Urinary bladder (tissue), 3 donors: ENCODE measurements at regions not wholly inside any gene's neighbourhood (a gene's known extent, or its start where the extent isn't known, plus 50 kb on each side); places are given as distances from the start of the nearest gene placed in this dataset.

Experiments
- DNase-seq: peaks from one replicate; pipeline ENCODE4 v3.0.0-alpha.2; 2015; ENCODE audit errors: extremely low spot score
- H3K27ac ChIP-seq: one replicate; pipeline ENCODE4 v1.5.1; 2013; ENCODE audit warnings: low read depth, mild to moderate bottlenecking, moderate library complexity
- H3K36me3 ChIP-seq: one replicate; pipeline ENCODE4 v1.6.1; 2013; ENCODE audit warnings: mild to moderate bottlenecking, moderate library complexity; ENCODE audit not compliant: insufficient read depth
- H3K4me1 ChIP-seq: one replicate; pipeline ENCODE4 v1.6.1; 2013; ENCODE audit warnings: mild to moderate bottlenecking, moderate library complexity; ENCODE audit not compliant: insufficient read depth
- H3K4me3 ChIP-seq: one replicate; pipeline ENCODE4 v1.5.1; 2013; ENCODE audit warnings: low read depth, low read length
- WGBS: extraction: QIAGEN DNeasy Blood & Tissue Kit; methylation state at CpG from one replicate; pipeline ENCODE4 v1.1.7; 2013; 5-methylcytosine and 5-hydroxymethylcytosine counted together
- donor health status: healthy with polysubstance abuse.
- donor health status: healthy.

DNA sequence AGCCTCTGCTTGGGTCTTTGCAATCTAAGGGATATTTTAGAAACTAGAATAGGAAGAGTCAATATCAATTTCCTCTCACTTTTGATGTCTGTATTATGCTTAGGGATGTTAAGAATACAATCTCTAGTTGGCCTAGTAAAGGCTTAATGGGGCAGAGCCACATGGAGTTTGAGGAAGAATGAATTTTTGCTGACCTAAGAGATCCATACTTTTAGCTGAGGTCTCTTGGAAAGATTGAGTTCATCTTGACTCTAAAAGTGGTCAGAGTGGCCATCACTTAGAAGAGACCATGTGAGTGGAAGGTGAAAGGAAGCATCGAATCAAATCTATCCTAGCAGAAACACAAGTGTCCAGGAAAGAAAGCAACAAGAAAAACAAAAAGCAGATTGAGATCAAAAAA is 92.2 kb upstream of the SLC28A3 start:
- no peak overlapping the region for H3K27ac ChIP-seq
- WGBS: 87% methylated on average over 1 of the region's 1 CpG
- H3K4me1 ChIP-seq: no peaks in the 10 kb centered on the region
- no peak overlapping the region for H3K4me3 ChIP-seq
- DNase-seq: no peak
- no peaks in the 10 kb centered on the region for H3K36me3 ChIP-seq

DNA sequence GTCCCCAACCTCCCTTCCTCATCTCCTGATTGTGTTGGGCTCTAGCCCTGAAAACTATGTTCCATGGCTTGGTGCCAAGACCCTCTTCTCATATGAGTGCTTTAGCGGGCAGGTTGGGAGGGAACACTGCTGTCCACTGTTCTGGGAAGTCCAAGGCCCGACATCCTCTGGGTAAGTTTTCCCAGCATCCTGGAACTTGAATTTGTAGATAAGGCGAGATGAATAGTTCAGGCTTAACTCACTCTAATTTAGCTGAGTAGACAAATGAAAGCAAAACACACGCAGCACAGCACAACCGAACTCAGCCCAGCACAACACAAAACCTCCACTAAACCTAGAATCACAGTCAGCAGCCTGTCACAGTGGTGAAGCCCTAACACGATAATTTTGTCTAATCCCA is 95.3 kb upstream of the SLC28A3 start:
- Histone ChIP-seq H3K4me1 (no peaks in the 10 kb centered on the region), H3K36me3 (no peaks in the 10 kb centered on the region), H3K27ac (no peak overlapping the region), H3K4me3 (no peak overlapping the region)
- DNase-seq: no peak
- 64% methylated on average over 6 of the region's 6 CpGs for WGBS

DNA sequence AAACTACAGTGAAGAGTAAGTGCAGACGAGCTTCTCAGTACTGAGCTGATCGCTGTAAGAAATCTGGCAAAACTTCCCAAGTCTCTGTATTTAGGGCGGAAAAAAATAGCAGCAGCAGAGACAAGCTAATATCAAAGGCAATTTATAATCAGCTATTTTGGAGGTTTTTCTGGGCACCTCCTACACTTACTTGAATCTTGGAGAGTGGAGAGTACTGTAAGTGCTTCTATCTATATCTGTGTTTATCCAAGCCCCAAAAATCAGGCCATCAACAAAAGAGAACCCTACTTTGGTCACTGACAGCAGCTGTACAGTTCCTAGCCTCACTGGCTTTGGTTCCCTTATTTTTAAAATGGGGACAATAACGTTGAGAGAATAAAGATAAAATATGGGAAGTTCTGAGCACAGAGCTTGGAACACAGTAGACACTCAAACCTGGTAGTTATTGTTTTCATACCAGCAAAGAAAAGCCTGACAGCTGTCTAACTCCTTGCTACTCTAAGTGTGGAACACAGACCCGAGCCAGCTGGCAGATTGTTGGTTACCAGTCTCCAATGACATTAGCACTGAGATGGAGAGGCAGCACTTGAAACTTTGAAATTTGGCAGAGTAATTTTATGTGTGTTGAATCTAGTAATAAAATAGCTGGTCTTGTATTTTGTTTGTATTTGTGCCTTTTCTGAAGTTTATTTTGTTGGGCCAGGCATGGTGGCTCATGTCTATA is 96.0 kb upstream of the SLC28A3 start:
- H3K4me3 ChIP-seq: no peak overlapping the region
- H3K4me1 ChIP-seq: no peaks in the 10 kb centered on the region
- WGBS: 60% methylated on average over 5 of the region's 5 CpGs
- H3K27ac ChIP-seq: no peak overlapping the region
- DNase-seq: no peak
- no peaks in the 10 kb centered on the region for H3K36me3 ChIP-seq

DNA sequence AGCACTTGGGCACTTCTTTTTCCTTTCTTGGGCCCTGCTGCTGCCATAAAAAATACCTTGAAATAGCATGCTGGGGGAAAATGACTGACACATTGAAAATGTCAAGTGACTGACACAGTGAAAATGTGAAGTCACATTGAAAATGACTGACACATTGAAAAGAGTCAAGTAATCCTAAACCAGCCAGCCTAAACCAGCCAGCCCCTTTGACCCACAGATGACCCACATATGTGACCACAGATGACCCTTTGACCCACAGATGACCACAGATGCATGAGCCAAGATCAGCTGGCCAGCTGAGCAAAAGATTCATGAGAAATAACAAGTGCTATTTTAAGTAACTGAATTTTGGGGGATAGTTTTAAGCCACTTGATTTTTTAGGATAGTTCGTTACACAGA is 97.8 kb upstream of the SLC28A3 start:
- WGBS: 95% methylated on average over 1 of the region's 1 CpG
- Histone ChIP-seq H3K4me3 (no peak overlapping the region), H3K27ac (no peak overlapping the region), H3K4me1 (no peaks in the 10 kb centered on the region), H3K36me3 (no peaks in the 10 kb centered on the region)
- no peak for DNase-seq

DNA sequence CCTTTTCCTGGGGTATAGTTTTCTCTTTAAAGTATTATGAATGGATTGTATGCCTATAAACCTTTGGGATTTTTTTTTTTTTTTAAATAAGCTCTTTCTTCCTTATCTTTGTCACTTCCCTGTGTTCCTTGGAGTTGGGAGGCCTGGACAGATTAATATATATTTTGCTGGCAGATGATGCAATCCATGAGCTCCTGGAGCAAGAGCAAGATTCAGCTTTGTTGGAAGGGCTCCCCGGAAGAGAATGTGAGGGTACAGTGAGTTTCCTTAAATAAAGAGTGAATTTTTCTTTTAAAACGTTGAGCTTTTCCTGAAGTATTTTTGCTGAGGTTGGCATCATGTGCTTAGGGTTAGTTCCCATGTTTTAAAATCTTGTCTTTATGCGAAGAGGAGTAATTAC is 98.7 kb upstream of the SLC28A3 start:
- DNase-seq: no peak
- WGBS: 43% methylated on average over 3 of the region's 3 CpGs
- H3K27ac ChIP-seq: no peak overlapping the region
- no peaks in the 10 kb centered on the region for H3K36me3 ChIP-seq
- H3K4me3 ChIP-seq: no peak overlapping the region
- H3K4me1 ChIP-seq: no peaks in the 10 kb centered on the region

DNA sequence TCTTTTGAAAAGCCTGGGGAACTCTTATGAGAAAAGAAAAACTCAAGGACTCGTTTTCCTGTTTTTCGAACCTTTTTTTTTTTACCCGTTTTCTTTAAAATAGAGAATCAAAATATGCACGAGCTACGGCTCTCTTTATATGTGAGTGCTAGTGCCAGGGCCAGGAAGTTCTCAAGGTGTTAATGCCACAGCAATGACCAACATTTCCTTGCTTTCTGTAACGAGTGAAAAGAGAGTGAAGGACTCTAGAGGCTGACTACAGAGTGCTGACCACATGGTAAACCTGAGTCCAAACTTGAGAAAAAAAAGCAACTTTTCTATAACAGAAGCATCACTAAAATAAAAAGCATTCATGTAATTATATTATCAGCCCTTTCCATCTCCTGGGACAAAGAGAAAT is 102.2 kb upstream of the SLC28A3 start:
- no peaks in the 10 kb centered on the region for H3K36me3 ChIP-seq
- WGBS: 73% methylated on average over 6 of the region's 6 CpGs

DNA sequence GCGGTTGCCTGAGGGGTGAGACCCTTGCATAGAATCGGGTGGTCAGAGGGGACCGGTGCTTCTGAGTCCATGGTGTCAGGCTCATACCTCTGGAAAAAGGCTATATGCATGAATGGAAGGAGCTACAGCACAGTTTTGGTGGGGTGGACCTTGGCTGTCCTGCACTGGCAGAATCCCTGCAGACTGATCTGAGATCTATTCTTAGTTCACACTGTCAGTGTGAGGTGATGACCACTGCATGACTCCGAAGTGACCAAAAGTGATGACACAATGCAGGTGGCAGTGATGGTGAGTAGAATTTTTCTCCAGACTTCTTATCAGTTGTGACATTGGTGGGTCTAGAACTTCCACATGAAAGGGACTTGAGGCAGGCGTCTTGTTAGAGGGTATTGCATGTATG is 105.2 kb upstream of the SLC28A3 start:
- WGBS: 93% methylated on average over 5 of the region's 5 CpGs
- no peaks in the 10 kb centered on the region for H3K36me3 ChIP-seq
- H3K4me1 ChIP-seq: no peaks in the 10 kb centered on the region
- no peak overlapping the region for H3K27ac ChIP-seq
- DNase-seq: no peak
- no peak overlapping the region for H3K4me3 ChIP-seq

More for the DNA sequence above, 102.2 kb upstream of the SLC28A3 start:
- Histone ChIP-seq H3K4me1 (no peaks in the 10 kb centered on the region), H3K27ac (no peak overlapping the region), H3K4me3 (no peak overlapping the region)
- DNase-seq: no peak

DNA sequence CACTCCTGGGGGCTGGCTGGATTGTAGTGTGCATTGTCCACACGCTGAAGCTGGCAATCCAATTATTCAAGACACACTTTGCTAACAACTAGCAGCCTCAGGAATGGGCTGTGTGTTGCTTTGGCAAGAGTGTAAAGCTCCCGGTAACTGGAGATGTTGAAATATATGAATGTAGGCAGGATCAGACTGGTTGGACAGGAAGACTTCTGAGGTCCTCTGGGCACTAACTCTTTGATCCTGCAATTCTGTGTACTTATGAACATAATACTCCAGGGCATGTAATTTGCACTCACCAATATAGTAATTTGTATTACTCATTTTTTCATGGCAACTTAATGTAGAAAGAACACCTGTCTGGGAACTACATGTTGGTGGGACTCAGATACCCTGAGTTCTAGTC is 106.7 kb upstream of the SLC28A3 start:
- 75% methylated on average over 2 of the region's 2 CpGs for WGBS
- Histone ChIP-seq H3K27ac (no peak overlapping the region), H3K4me1 (no peaks in the 10 kb centered on the region), H3K36me3 (no peaks in the 10 kb centered on the region), H3K4me3 (no peak overlapping the region)
- DNase-seq: no peak

DNA sequence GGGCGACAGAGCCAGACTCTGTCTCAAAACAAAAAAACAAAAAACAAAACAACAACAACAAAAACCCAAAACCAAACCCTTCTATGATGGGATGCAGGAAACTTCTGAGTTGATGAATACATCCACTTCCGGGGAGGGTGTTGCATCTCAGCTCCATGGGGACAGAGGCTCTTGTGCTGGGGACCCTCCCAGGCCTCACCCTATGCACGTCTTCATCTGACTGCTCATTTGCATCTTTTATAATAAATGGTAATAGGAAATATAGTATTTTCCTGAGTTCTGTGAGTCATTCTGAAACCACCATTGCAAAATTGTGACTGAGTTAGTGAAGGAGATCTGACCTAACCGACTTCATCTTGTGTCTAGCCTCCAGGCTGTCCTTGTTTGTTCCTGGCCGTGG is 109.5 kb upstream of the SLC28A3 start:
- WGBS: 70% methylated on average over 5 of the region's 5 CpGs
- DNase-seq: no peak
- no peaks in the 10 kb centered on the region for H3K4me1 ChIP-seq
- H3K36me3 ChIP-seq: no peaks in the 10 kb centered on the region
- H3K4me3 ChIP-seq: no peak overlapping the region
- H3K27ac ChIP-seq: no peak overlapping the region

DNA sequence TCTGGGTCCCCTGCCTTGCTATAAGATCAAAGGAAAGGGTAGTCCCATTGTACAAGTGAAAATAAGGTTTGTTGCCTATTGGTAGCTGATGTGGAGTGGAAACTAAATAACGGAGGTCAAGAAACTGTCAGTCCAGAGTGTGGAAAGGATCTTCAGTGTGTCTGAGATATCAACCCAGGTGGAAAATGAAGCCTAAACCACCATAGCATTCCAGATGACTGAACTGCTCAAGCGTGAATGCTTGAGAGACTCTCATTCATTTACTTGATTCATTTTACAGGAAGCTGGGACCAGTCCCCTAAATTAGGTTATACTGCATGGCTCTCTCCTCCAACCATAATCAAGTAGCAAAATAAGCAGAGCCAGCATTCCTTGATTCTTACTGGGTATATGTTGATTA is 116.0 kb upstream of the SLC28A3 start:
- Histone ChIP-seq H3K4me3 (no peak overlapping the region), H3K27ac (no peak overlapping the region), H3K36me3 (no peaks in the 10 kb centered on the region), H3K4me1 (no peaks in the 10 kb centered on the region)
- no peak for DNase-seq
- WGBS: 87% methylated on average over 2 of the region's 2 CpGs

DNA sequence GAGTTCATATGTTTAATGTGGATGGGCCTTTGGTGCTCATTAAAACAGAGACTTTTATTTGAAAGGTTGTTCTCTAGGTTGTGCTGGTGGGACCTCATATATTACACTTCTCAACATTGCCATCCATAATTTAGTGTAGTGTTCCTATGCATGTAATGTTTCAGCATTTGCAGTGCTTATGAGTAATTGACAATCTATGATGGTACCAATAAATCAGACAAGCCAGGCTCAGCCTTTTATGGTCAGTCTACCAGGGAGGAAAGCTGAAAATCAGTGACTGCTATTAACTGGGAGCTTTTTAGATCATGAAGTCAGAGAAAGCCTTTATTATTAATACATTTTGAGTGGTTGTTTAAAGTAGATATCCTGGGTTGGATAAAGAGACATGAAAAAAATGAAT is 120.1 kb upstream of the SLC28A3 start:
- H3K4me3 ChIP-seq: no peak overlapping the region
- no peak for DNase-seq
- no peak overlapping the region for H3K27ac ChIP-seq
- H3K4me1 ChIP-seq: no peaks in the 10 kb centered on the region
- H3K36me3 ChIP-seq: no peaks in the 10 kb centered on the region

DNA sequence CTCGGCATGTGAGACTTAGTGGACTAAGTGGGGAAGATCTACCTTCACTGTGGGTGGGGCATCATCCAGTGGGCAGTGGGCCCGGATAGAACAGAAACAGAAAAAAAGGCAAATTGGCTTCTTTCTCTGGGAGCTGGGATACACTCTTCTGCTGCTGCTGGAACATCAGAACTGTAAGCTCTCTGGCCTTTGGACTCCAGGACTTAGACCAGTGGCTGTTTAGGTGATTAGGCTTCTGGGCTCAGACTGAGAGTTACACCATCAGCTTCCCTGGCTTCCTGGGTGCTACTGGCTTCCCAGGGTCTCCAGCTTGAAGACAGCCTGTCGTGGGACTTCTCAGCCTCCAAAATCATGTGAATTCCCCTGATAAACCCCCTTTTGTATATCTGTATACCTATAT is 122.7 kb upstream of the SLC28A3 start:
- DNase-seq: no peak
- Histone ChIP-seq H3K4me3 (no peak overlapping the region), H3K27ac (no peak overlapping the region), H3K4me1 (no peaks in the 10 kb centered on the region), H3K36me3 (no peaks in the 10 kb centered on the region)
- WGBS: 65% methylated on average over 3 of the region's 3 CpGs

DNA sequence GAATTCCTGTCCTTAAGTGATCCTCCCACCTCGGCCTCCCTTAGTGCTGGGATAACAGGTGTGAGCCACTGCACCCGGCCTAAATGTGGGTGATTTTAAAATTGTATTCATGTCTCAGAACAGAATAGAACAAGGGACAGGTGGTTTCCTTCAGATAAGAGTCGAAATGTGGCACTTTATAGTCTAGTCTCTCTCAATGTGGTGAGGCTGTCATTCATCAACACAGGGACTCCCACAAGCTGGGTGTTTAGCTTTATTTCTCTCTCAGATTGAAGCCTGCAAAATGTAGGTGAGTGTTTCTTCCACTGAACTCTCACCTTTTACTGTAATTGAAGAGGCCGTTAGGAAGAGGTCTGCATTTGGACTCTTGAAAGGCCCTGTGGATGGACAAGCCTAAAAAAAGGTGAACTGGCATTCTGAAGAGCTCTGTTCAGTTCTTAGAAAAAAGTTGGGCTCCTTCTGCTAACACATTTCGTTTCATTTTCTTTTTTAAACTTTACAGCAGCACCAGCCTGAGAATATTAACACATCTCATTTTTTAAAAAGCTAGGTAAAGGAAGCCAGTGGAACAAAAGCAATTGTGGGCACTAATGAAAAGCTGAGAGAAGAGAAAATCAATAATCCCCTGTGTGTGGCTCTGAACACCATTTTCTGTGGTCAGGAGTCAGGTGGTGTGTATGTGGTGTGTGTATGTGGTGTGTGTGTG is 126.2 kb upstream of the SLC28A3 start:
- WGBS: 57% methylated on average over 5 of the region's 5 CpGs

DNA sequence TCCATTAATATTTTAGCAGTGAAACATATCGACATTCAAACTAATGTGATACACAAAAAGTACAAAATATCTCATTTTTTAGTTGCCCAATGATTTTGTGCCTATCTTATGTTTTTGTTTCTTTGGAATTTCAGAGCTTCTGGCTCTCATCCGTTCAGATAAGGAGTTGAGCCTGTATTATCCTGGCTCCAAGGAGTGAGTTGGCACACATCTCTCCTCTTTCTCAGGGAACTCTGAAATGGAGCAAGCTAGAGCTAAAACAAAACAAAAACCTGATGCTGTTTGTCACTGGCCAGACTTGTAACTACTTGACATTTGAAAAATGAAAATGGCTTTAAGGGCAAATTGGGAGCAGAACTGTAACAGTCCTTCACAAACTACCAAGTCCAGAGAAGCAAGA is 131.3 kb upstream of the SLC28A3 start:
- no peak overlapping the region for H3K27ac ChIP-seq
- WGBS: 42% methylated on average over 2 of the region's 2 CpGs
- no peak overlapping the region for H3K4me3 ChIP-seq
- no peaks in the 10 kb centered on the region for H3K36me3 ChIP-seq
- no peak for DNase-seq
- H3K4me1 ChIP-seq: no peaks in the 10 kb centered on the region

More for the DNA sequence above, 126.2 kb upstream of the SLC28A3 start:
- Histone ChIP-seq H3K4me1 (no peaks in the 10 kb centered on the region), H3K27ac (no peak overlapping the region), H3K36me3 (no peaks in the 10 kb centered on the region), H3K4me3 (no peak overlapping the region)
- DNase-seq: no peak
